ENCODE measurements at regions not wholly inside any gene's neighbourhood (a gene's known extent, or its start where the extent isn't known, plus 50 kb on each side); places are given as distances from the start of the nearest gene placed in this dataset.
"Not testable (repeated sequence)": the region's sequence is repeated elsewhere in the genome, so short reads cannot be mapped to it uniquely, and the experiment has no call there.

DNA sequence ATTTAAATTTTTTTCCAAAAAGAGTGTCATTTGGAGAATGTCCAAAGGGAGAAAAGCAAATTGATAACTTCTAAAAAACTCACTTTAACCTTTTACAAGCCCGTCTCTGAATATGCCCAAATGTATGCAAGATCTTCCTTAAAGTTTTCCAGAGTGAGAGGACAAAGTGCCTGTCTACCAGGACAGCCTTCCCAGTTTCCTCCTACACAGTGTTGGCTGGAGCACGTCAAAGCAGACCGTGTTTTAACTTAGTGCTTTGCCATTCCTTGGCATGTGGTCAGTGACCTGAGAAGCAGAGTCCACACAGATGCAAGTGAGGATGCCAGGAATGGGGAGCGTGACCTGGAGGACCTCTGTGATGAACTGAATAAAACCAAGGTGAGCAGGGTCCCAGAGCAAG lies 245.7 kb downstream of the FAM43A start:
- no peak for DNase-seq

GRCh38 chr3:194931865-194932264 lies 246.2 kb downstream of the FAM43A start:
- no peak for DNase-seq

GRCh38 chr3:194933465-194933864 lies 247.8 kb downstream of the FAM43A start:
- no peak for DNase-seq

DNA sequence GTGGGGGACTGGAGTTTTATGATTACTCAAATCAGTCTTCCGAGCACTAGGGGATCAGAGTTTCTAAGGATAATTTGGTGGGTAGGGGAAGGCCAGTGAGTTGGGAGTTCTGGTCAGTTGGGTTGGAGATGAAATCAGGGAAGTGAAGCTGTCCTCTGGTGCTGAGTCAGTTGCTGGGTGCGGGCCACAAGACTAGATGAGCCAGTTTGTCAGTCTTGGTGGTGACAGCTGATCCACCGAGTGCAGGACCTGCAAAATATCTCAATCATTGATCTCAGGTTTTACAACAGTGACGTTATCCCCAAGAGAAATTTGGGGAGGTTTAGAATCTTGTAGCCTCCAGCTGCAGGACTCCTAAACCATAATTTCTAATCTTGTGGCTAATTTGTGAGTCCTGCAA lies 249.4 kb downstream of the FAM43A start:
- DNase-seq: no peak

- DNase-seq: no peak
Measured at GRCh38 chr3:194935632-194936470, 250.2 kb downstream of the FAM43A start.

DNA sequence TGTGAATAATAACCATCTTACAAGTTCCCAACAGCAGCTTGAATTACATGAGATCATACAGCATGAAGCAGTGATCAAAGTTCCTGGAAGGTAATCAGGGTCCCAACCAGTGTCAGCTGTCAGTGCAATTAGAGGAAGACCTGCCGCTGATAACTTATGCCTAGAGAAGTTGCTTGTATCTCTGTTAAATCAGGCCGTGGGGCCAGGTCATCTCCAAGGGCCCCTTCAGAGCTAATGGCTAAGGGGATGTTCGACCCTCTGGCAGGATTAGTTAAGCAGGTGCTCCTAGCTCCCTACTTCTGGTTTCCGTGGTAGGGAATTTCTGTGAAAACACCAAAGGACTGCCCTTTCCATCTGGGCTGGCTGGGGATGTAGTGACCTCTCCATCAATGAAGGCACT lies 251.0 kb downstream of the FAM43A start:
- no peak for DNase-seq

DNA sequence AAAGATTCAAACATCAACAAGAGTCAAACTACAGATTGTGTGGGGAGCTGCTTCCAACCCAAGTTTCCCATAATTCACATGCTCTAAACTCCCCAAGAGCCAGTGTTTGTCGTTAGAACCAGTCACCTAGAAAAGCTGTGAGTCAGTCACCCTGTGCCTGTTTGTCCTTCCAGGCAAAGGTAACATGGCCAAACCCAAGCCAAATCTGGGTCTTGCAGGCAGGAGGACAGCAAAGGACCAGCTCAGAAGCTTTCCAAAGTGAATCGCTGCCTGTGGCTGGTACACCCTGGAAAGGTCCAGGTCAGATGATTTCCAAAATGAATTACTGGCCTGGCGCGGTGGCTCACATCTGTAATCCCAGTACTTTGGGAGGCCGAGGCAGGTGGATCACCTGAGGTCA lies 251.5 kb downstream of the FAM43A start:
- DNase-seq: no peak

- no peak for DNase-seq
Measured at GRCh38 chr3:194937882-194938321, 252.2 kb downstream of the FAM43A start.

DNA sequence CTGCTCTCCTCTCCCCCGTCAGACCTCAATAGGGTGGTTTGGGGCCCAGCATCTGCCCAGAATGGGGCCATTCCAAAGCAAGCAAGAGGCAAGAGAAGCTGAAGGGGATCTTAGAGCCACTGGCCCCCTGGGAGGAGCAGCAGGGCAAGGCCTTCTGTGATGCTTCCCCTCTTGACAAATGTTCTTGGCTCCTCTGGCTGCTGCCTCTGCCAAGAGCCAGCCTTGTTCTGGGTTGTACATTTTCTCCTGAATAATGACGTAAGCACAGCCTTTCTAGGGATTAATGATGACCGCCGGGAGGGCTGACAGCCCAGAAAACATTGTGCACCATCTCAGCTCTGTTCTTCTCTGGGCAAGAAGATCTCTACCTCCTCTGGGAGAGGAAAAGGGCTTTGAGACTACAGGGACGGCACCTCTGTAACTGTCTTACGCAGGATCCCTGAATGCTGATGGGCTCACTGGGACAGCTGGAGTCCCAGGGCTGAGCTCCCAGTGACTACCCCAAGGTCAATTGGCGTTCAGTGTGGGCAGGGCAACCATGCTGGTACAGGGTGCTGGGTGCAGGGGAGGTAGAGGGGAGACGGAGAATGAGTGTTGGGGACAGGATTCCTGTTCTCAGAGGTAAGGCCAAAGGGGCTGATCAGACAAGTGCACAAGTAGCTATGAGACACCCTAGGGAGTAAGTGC lies 253.3 kb downstream of the FAM43A start:
- DNase-seq: no peak

GRCh38 chr3:194939532-194939909 lies 253.8 kb downstream of the FAM43A start:
- no peak for DNase-seq

DNA sequence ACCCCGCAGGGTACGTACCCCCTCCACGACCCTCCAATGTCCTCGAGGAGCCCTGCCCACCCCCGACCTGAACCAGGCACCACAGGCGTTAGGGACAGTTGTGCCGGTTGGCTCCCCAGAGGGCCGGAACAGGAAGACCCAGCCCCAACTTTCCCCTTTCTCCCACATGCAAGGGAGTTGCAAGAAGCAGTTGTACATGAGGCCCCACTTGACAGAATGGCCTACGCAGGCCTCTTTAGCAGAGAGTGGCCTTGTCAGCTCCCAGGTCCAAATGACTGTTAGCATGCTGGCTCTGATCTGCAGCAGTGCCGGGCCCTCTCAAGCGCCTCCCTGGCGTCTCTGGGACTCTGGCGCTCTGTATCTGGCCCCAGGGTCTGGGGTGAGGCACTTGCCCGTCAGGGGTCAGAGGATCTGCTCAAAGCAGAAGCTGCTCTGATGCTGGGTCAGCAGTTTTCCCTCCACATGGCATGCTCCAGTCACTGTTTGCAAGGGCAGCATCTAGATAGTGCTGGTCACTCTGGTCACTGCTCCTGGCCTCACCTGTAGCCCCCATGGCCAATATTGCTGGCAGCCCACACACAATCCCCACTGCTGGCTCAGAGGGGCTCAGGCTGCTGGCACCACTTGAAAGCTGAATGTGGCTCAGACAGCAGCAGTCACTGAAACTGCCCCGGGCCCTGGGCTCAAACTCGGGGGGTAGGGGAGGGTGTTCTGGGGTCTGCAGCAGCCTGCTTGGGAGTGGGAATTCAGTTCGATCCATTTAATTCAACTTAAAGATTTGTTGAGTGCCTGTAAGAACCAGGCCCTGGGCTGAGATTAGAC lies 254.5 kb downstream of the FAM43A start:
- DNase-seq: no peak

GRCh38 chr3:194941360-194941955 lies 255.8 kb downstream of the FAM43A start:
- DNase-seq: no peak

- no peak for DNase-seq
Measured at GRCh38 chr3:194941956-194942511, 256.4 kb downstream of the FAM43A start.

DNA sequence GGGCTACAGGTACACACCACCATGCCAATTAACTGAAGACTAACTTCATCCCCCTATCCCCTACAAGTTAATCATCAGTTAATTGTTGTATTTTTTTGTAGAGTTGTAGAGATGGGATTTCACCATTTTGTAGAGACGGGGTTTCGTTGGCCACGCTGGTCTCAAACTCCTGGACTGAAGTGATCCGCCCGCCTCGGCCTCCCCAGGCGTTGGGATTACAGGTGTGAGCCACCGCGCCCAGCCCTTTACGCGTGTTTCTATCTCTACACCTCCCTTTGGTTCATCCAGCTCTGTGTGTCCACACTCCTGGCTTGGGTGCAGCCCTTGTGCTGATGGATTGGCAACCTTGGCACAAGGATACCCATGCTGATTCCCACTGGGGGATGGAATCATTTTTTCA lies 258.8 kb downstream of the FAM43A start:
- DNase-seq: no peak

- DNase-seq: no peak
Measured at GRCh38 chr3:194945508-194945907, 259.8 kb downstream of the FAM43A start.

DNA sequence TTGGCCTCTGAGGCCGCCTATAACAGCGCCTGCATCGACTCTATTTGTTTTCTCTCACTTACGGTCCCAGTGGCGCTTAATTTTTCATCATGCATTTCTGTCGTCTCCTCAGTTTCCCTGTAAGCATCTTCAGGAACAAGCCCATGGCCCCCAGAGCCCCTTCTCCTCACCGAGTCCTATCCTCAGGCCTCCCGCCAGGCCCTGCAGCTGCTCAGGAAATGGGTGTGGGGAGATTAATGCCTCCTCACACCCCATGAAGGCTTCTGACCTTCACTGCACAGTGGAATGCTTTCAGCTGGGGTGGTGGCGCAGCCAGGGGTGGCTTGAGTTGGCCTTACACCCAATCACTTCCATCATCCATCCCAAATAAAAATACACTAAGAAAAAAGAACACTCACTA lies 260.4 kb downstream of the FAM43A start:
- no peak for DNase-seq

GRCh38 chr3:194949592-194949991 lies 263.9 kb downstream of the FAM43A start:
- DNase-seq: no peak

- no peak for DNase-seq
Measured at GRCh38 chr3:194950906-194951628, 265.4 kb downstream of the FAM43A start.

DNA sequence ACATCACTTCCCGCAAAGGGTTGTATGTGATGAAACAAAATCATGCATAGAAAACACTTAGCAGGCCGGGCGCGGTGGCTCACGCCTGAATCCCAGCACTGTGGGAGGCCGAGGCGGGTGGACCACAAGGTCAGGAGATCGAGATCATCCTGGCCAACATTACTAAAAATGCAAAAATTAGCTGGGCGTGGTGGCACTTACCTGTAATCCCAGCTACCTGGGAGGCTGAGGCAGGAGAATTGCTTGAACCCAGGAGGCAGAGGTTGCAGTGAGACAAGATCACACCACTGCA lies 265.9 kb downstream of the FAM43A start:
- not testable (repeated sequence) for DNase-seq

- DNase-seq: no peak
Measured at GRCh38 chr3:194951931-194952582, 266.4 kb downstream of the FAM43A start.

GRCh38 chr3:194952841-194953241 lies 267.2 kb downstream of the FAM43A start:
- DNase-seq: no peak

DNA sequence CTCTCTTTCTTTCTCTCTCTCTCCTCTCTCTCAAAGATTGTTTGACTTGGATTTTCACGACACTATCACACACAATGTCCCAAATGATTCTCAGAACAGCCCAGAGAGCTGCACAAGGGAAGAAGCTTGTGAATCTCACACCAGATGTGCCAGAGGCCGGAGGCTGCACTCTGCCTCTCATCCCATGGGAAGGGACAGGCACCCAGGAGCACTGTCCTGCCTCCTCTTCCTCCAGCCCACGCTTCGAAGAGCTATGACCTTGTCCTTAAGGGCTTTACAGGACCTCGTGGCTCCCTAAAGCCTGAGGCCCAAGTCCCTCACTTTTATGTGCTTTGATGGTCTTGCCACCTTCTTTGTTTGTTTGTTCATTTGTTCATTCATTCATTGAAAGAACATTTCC lies 267.6 kb downstream of the FAM43A start:
- DNase-seq: no peak

Measured in activated CD4-positive, CD25-positive, alpha-beta regulatory T cell treated with anti-CD3 and anti-CD28 coated beads, Interleukin-2, amount 50 U/mL, for 72 hours (primary cell).